GOT3 (cell line): ENCODE measurements at regions not wholly inside any gene's neighbourhood (a gene's known extent, or its start where the extent isn't known, plus 50 kb on each side); places are given as distances from the start of the nearest gene placed in this dataset.
A peak's percentile ranks its signal among the peaks of the same experiment; 100 is the strongest.

Source experiments
- DNase-seq: peaks from one replicate; lab custom pipeline; 2025; ENCODE audit warnings: mixed read lengths; lab: John Stamatoyannopoulos, UW

DNA sequence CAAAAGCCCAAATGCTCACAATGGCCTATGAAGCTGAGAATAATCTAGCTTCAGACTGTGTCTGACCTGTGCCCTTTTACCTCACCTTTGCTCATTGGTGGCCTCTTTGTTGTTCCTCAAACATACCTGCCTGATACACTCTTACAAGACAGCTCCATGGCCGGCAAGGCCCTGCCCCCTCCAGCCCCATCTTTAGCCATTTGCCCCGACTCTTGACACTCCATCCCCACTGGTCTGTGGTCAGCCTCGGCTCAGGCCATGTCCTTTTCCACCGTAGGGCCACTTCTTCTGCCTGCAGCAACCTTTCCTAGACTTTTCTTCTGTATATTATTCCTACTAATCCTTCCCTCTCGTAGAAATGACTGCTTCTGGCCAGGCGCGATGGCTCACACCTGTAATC, 265.2 kb downstream of the RPS24 start:
- DNase-seq: no peak

DNA sequence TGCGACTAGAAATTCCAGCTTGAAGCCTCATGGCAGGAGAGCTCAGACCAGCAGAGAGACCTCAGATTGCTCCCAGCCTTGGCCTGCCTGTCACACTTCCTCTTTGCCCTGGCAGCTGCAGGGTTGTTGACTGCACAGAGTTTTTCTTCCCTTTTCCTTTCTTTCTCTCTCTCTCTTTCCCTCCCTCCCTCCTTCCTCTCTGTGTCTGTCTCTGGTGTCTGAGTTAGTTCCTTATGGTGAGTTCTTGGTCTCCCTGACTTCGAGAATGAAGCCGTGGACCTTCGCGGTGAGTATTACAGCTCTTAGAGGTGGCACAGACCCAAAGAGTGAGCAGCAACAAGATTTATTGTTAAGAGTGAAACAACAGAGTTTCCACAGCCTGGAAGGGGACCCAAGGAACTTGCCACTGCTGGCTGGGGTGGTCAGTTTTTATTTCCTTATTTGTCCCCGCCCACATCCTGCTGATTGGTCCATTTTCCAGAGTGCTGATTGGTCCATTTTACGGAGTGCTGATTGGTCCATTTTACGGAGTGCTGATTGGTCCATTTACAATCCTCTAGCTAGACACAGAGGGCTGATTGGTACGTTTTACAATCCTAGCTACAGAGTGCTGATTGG, 266.3 kb downstream of the RPS24 start:
- no peak for DNase-seq

DNA sequence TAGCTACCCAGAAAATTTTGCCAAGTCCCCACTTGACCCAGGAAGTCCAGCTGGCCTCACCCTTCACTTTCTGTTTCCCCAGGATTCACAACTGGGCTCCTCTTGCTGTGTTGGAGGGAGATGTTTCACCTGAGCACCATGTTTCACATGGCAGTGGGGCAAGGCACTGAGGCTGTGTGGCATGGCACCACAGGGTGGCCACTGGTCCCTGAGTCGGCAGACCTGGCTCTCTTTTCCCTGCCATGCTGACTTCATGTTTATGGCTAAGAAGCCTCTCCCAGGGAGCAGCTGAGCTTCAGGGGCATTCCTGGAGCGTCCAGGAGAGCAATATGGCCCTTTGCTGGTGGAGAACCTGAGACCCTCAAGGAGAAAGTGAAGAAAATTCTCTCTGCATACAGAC, 266.9 kb downstream of the RPS24 start:
- DNase-seq: no peak

DNA sequence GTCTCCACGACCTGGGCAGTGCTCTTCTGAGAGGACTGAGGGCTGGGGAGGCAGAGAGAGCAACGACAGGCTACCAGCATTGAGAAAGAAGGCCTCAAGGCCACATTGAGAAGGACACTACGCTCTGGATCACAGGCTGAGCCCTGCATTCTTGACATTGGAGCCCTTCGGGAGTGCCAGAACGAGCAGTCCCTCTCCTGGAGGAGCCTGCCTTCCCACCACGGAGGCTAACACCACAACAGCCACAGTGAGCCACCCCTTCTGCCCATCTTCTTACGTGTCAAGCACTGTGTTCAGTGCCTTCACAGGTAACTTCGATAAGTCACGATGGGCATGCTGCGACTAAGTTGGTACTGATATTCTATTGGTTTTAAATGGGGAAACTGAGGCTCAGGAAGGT, 267.8 kb downstream of the RPS24 start:
- DNase-seq: no peak

DNA sequence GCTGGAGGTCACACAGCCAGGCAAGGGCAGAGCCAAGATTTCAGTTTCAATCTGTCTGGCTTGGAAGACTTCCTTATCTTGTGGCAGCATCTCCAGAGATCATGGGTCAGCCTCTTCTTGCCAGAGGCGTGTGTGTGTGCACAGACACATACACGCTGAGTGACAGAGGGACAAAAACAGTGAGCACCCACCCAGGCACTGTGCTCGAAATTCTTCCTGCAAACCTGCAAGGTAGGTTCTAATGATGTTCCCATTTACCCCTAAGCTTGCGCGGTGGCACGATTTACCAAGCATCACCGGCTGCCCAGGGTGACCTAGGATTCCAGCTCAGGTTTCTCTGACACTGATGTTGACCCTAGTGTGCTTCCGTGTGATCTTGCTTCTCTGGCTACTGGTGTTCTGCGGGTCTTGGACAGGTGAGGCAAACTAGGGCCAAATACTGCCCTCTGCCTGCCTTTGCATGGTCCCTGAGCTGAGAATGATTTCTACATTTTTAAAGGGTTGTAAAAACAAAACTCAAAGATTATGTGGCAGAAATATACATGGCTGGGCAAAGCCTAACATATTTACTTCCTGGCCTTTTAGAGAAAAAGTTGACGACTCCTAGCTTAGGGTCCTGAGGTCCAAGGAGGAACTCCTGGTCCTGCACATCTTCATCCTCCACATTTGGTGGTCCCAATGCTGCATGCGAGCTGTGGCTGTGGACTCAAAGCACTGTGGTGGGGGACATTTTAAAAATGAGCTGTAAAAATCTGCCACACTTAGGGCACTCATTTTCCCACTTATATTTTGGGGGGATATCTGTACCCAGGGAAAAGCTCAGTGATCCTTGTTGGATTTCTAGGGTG, 268.5 kb downstream of the RPS24 start:
- DNase-seq: no peak

DNA sequence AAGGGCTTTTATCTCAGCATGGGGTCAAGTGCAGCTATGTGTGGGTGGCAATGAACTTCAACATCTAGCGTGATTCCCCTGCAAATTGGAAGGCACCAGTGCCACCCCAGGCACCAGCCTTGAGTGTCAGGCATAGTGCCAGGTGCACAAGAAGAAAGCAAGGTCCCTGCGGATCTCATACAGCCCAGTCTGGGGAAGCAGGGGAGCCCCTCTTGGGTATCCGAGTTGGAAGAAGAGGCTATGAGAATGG, 269.0 kb downstream of the RPS24 start:
- no peak for DNase-seq

DNA sequence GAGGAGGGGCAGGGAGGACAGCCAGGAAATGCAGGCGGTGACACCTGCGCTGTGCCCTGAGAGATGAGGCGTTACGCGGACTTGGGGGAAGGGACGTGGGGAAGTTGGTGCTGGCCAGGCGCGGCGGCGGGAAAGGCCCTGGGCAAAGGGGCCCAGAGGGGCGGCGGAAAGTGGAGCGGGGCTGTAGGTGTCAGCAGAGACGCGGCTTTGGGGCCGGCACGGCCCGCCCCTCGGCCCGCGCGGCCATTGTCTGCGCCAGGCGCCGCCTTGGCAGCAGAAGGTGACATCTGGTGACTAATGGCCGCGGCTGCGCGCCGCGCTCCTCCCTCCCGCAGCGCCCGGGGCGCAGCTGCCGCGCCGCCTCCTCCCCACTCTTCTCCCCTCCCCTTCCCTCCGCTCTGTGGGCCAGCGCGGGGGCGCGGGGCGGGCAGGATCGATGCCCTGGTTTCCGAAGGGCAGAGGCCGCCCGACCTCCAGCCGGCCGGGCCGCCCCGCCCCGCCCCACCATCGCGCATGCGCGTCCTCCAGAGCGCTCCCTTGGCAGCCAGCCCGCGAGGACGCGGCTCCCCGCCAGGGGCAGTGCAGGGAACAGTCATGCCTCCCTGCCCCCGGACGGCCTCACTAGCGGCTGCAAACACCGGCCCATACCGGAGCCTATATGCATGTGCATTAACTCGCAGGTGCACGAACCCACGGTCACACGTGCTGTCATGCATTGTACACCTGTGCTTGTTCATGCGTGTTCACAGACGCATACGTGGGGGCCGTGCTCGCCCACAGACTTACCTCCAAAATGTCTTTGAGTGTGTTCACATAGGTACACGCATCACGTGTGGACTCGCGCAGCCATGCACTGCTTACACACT, 269.6 kb downstream of the RPS24 start:
- DNase-seq: peak; percentile 92

DNA sequence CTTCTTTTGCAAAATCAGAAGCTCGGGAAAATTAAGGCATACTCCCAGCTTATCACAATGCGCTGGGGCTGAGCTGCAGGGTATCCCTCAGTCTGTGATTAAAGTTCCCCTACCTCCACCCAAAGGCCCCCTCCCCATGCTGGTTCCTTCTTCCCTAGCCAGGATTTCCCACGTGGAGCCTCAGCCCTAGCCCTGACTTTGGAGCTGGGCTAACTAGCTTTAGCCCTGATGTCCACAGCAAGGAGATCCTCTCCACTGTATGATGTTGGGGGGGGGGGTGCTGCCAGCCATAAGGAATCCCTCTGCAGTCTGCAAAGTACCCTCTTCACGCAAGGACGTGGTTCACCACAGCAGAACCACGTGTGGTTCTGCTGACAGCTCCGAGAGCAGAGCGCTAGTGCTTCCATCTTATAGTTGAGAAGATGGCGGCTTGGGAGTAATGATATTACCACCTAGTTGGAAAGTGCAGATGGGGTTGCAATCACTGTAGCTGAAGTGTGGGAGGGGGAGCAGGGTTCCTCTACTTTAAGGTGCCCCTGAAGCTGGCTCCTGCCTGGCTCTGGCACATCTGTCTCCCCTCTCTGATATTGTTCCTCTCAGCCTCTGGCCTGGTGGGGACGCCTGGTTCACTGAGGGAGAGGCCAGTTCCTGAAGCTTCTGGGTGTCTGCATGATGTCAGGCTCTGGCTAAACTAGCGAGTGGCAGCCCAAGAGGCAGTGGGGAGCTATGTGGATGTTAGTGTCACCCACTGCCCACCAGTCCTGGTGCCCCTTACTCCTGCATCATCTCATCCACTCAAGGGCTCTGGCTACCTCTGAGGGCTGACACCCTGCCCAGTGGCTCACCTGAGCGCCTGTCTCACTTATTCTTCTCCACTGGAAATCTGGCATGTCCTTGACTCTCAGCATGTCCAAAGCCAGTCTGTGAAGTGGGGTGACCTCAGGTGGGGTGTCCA, 270.7 kb downstream of the RPS24 start:
- no peak for DNase-seq

DNA sequence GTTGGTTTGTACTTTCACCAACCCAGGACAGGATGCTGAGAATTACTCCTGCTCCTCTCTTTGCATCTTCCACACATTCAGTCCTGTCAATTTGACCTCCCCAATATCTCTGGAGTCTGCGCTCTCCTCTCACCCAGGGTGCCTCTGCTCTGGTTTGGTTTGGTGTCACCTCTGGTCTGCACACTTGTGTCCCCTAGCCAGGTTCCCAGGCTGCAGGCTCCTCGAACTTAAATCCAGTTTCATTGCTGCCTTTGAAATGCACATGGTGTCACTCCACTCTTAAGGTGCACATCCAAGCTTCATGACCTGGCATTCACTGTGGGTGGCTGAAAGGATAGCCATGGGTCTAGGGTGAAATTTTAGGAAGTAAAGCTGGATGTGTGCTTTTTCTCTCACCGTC, 271.6 kb downstream of the RPS24 start:
- no peak for DNase-seq

DNA sequence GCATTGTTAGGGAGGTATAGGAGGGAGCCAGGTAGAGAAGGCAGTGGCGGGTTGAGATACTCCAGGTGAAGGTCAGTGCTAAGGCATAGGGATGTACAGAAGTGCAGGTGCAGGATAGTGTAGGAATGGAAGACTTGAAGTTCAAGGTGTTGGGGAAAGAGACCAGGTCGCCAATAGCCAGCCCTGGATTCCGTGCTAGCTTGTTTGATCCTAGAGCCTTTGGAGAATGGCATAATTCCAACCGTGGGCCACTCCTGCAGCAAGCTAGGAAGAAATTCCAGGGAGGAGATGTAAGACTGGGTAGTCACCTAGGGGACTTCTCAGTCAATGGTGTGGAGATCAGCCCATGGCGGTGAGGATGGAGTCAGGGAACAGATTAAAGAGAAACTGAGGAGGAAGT, 272.7 kb downstream of the RPS24 start:
- DNase-seq: no peak

DNA sequence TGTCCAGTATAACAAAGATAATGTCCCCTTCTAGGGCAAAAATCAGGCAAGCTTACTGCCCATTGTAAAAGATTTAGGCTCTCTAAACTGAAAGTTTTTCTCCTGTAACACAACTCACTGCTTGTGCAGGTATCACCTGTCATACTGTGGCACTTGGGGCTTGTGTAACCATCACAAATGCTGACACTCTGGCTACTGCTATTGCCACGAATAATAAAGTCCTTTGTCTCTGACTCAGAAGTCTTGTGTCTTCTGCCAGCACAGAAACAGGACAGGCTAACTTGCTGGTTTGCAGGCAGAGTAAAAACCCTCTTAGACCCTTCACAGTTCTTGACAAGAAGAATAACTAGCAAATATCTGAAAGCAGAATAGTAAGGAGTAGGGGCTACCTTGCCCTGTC, 273.9 kb downstream of the RPS24 start:
- no peak for DNase-seq

DNA sequence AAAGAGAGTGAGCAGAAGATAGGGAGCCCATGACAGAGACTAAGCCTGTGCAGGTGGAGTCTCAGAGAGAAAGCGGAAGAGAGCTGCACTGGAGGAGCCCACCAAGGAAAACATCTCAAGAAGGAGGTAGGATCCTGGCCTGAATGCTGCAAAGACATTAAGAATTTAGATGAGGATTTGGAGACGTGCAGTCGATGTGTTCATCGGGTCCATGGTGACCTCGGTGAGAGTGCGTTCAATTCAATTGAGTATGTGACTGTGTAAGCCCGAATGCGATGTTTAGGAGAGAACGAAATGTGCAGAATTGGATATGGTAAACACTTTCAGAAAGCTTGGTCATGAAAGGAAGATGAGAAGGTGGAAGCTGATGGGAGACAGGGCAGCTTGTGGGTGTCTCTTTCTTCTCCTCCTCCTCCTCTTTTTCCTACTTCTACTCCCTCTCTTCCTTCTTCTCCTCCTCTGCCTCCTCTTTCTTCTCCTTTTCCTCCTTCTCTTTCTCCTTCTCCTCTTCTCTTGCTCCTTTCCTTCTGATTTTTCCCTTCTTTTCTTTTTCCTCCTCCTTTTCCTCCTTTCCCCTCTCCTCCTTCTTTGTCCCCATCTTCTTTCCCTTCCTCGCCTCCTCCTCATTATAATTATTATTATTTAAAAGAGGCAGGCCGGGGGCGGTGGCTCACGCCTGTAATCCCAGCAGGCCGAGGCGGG, 276.0 kb downstream of the RPS24 start:
- DNase-seq: no peak

DNA sequence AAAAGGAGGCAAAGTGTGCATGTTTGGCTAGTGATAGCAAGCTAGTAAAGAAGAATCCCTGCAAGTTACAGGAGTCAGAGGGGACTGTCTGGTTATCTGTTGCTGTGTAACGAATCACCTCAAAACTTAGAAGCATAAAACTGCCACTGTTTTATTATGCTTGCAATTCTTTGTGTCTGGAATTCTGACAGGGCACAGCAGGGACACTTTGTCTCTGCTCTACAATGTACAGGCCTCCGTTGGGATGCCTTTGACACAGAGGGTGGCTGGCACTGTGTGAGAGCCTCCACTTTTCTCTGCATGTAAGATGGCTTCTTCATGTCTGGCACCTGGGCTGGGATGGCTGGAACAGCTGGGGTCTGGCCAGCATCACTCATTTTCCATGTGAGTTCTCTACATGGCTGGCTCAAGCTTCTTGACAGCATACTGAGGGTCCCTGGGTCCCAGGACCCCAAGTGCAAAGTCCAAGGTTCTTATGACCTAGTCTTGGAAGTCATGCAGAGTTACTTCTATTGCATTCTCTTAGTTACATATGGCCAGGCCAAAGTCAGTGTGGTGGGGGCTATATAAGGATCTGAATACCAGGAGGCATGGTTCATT, 276.9 kb downstream of the RPS24 start:
- DNase-seq: no peak

DNA sequence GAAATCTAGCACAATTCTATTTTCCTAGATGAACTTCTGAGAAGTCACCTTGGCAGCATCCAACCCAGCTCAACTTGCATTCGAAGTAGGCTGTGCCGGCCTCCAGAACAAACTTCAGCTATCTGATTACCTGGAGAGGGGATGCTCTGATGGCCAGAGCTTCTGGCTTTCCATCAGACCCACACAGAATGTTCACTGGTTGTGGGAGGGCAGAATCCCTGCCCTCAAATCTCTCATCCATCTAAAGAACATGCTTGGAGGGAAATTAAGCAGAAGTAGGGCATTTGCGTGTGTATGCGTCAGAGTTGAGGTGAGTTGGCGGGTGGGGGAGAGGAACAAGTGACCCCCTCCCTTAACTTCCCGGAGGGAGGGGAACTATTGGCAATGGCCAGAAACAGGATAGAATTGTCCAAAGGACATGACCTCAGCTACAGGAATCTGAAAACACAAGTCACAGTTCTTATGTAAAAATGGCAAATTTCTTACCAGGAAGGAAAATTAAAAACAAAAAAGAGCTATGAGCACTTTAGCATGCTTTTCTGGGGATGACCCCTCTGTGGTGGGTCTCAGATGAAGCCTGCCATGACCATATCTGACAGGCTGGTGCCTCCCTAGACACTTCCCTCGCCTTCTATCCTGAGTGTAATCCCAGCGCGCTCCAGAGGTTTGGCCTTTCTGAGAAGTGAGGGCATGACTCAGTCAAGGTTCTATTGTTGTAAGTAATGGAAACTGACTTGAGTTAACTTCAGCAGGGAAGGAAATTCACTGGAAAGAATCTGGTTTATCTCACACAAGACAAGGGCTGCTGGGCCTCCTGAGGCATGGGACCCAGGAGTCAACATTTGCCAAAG, 278.8 kb downstream of the RPS24 start:
- DNase-seq: no peak

DNA sequence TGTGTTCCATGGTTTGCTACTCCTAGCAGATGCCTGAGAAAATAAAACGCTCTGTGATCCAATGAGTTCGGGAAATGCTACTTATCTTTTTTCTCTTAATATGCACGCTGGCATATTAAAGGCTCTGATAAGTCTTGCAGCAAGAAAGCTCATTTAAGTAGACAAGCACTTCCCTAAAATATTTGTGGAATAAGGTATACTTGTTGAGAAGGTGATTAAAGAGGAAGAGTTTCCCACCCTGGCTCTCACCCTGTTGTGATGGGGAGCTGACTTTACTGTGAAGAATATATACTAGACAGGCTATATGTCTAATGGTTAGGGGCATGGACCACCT, 279.4 kb downstream of the RPS24 start:
- DNase-seq: no peak

DNA sequence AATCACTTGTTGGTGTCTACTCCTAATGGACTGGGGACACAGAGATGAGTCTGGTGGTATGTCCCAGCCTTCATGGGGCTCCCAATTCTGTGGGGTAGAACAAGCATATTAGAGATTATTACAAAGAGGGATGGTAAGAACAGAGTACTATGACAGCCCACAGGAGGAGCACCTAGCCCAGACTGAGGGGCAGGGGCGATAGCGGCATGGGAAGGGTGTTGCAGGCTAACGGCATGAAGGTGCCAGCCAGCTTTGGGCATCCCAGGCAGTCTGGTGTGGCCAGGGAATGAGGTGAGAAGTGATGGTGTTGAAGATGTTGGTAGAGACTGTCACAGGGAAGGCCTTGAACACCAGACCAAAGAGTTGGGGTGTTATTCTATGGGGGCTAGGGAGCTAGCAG, 280.0 kb downstream of the RPS24 start:
- no peak for DNase-seq

DNA sequence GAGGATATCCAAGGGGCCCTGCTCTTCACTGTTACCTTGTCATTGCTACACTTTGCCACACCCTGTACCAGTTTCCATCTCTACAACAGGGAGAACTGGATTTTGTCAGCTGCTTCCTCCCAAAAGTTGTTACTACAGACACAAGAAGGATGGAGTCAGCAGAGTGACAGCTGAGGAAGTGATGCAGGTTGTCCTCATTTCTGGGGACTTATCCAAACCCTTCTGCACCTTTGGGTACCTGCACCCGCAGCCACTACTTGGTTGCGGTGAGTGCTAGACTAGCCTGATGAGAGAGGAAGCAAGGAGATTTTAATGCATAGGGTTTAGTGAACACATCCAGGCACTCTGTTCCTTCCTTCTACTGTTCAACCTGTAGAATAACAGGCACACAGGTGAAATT, 281.0 kb downstream of the RPS24 start:
- DNase-seq: no peak

DNA sequence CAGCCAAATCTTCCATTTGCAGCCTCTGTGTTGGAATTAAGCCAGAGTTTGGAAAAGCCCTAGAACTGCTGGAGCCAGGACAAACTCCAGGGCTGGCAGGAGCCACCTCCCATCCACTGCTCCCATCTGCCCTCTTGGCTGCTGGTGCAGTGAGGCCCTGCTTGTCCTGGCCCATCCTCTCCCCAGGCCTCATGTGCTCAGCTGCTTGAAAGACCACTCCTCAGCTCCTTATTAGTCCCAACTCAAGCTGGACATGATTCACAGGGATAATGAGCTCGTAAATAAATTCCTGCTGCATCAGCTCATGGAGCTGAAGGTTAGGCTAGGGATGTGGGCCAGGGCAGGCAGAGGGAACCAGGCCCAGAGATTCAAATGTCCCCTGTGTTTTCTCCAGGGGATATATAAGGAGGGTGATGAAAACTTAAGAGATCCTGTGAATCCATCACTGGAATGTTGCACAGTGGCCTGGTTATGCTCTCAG, 282.8 kb downstream of the RPS24 start:
- no peak for DNase-seq

DNA sequence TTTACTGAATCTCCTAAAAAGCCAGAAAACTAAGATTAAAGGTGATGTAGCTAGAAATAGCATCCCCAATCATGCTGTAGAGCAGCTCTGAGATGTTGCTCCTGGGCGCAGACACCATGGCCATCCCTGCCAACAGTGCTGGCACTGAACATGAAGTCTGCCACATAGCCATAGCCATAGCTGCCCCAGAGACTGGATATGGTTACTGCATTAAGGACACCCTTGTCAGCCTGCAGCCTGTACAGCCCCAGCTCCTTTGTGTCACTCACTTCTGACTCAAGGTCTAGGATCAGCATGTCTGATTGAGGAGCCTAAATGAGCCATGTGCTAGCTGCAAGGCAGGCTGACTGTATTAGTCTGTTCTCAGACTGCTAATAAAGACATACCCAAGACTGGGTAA, 284.6 kb downstream of the RPS24 start:
- no peak for DNase-seq

DNA sequence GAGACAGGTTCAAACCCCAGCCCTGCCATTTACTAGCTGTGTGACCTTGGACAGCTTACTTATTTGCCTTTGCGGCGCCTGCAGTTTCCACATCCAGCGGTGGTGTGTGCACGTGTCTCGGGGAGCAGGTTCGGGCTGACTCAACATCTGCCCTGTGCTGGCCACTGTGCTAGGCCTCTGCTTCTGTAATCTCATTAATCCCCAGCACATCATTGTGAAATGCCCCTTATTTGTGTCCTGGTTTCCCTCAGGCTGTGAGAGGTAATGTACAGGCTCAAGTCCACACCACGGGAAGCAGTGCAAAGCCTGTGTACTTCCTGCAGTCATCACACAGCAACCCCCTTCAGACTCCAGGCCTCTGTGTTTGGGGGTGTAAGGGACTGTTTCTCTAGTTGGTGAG, 285.7 kb downstream of the RPS24 start:
- DNase-seq: no peak
